Hepatocyte (in vitro differentiated cells): ENCODE measurements at regions not wholly inside any gene's neighbourhood (a gene's known extent, or its start where the extent isn't known, plus 50 kb on each side); places are given as distances from the start of the nearest gene placed in this dataset.

Experiments
- DNase-seq: peaks from one replicate; pipeline ENCODE4 v3.0.0-alpha.2; 2016; ENCODE audit warnings: low spot score
- H2AFZ ChIP-seq: fragments of 200-600 bp; sonication (generic); 2 replicates; pipeline ENCODE4 v1.6.0; 2016; ENCODE audit warnings: antibody characterized with exemption, mild to moderate bottlenecking
- H3K27ac ChIP-seq: fragments of 200-600 bp; sonication (generic); 2 replicates; pipeline ENCODE4 v1.5.1; 2016; ENCODE audit warnings: mild to moderate bottlenecking
- H3K27me3 ChIP-seq: fragments of 200-600 bp; sonication (generic); 2 replicates; pipeline ENCODE4 v1.6.1; 2016
- H3K36me3 ChIP-seq: fragments of 200-600 bp; sonication (generic); replicated peaks from 2 replicates; pipeline ENCODE4 v1.5.1; 2016; ENCODE audit warnings: low read depth; ENCODE audit not compliant: insufficient read depth
- H3K4me1 ChIP-seq: fragments of 200-600 bp; sonication (generic); 2 replicates; pipeline ENCODE4 v1.5.1; 2016; ENCODE audit warnings: mild to moderate bottlenecking, moderate library complexity; ENCODE audit not compliant: insufficient read depth
- H3K4me2 ChIP-seq: fragments of 200-600 bp; sonication (generic); 2 replicates; pipeline ENCODE4 v1.6.0; 2016
- H3K4me3 ChIP-seq: fragments of 200-600 bp; sonication (generic); 2 replicates; pipeline ENCODE4 v1.5.1; 2016; ENCODE audit warnings: mild to moderate bottlenecking
- H3K79me2 ChIP-seq: fragments of 200-600 bp; sonication (generic); 2 replicates; pipeline ENCODE4 v1.6.0; 2017; ENCODE audit warnings: mild to moderate bottlenecking
- H3K9me2 ChIP-seq: fragments of 200-600 bp; sonication (generic); replicated peaks from 2 replicates; pipeline ENCODE4 v1.6.0; 2017; ENCODE audit warnings: mild to moderate bottlenecking; ENCODE audit not compliant: insufficient read depth
- H3K9me3 ChIP-seq: fragments of 200-600 bp; sonication (generic); 2 replicates; pipeline ENCODE4 v1.5.1; 2016; ENCODE audit warnings: low read depth, mild to moderate bottlenecking
- H4K20me1 ChIP-seq: fragments of 200-600 bp; sonication (generic); 2 replicates; pipeline ENCODE4 v1.6.0; 2016; ENCODE audit warnings: mild to moderate bottlenecking; ENCODE audit not compliant: insufficient read depth, poor library complexity, severe bottlenecking
- CTCF ChIP-seq: fragments of 200-600 bp; sonication (generic); IDR thresholded peaks from 2 replicates; pipeline ENCODE4 v1.5.1; 2016; ENCODE audit warnings: antibody characterized with exemption, mild to moderate bottlenecking; ENCODE audit not compliant: poor library complexity
- EZH2 ChIP-seq: fragments of 200-600 bp; sonication (generic); IDR thresholded peaks from 2 replicates; pipeline ENCODE4 v1.6.1; 2016; ENCODE audit warnings: antibody characterized with exemption, mild to moderate bottlenecking, borderline replicate concordance
- EZH2phosphoT487 ChIP-seq: fragments of 200-600 bp; sonication (generic); IDR thresholded peaks from one replicate; pipeline ENCODE4 v1.6.1; 2018; ENCODE audit warnings: antibody characterized with exemption, mild to moderate bottlenecking, low read depth, moderate library complexity; ENCODE audit not compliant: unreplicated experiment, severe bottlenecking
- WGBS: methylation state at CpG from one replicate; pipeline ENCODE4 v1.1.6; 2016; ENCODE audit warnings: low lambda C conversion rate; ENCODE audit errors: missing lambda C conversion rate; 5-methylcytosine and 5-hydroxymethylcytosine counted together

- WGBS = 86% methylated on average over 3 of the region's 3 CpGs
- no peaks in the 10 kb centered on the region for H3K36me3 ChIP-seq
- no peak for DNase-seq
Measured at GRCh38 chr2:205852457-205852856, 170.2 kb downstream of the NRP2 start.

GRCh38 chr2:205850611-205851010 is 168.3 kb downstream of the NRP2 start:
- H3K27me3 ChIP-seq = no peaks in the 10 kb centered on the region
- H3K4me1 ChIP-seq = peaks cover 12% of the 10 kb centered on the region
- H2AFZ ChIP-seq = no peak overlapping the region
- no peak overlapping the region for H3K4me2 ChIP-seq
- no peaks in the 10 kb centered on the region for H4K20me1 ChIP-seq
- no peaks in the 10 kb centered on the region for H3K9me2 ChIP-seq
- WGBS = 75% methylated on average over 5 of the region's 5 CpGs
- H3K9me3 ChIP-seq = no peaks in the 10 kb centered on the region
- no peaks in the 10 kb centered on the region for H3K79me2 ChIP-seq
- H3K4me3 ChIP-seq = no peak overlapping the region
- TF ChIP-seq EZH2phosphoT487 (no peak), EZH2 (no peak), CTCF (no peak)
- no peak for DNase-seq
- H3K27ac ChIP-seq = no peak overlapping the region
- no peaks in the 10 kb centered on the region for H3K36me3 ChIP-seq

More at GRCh38 chr2:205852457-205852856, 170.2 kb downstream of the NRP2 start:
- H2AFZ ChIP-seq = no peak overlapping the region
- no peaks in the 10 kb centered on the region for H3K9me3 ChIP-seq
- H3K4me3 ChIP-seq = no peak overlapping the region
- H3K4me1 ChIP-seq = peaks cover 12% of the 10 kb centered on the region
- no peaks in the 10 kb centered on the region for H3K79me2 ChIP-seq
- no peaks in the 10 kb centered on the region for H3K9me2 ChIP-seq
- no peak overlapping the region for H3K27ac ChIP-seq
- no peak overlapping the region for H3K4me2 ChIP-seq
- no peak for TF ChIP-seq EZH2phosphoT487
- no peak for TF ChIP-seq EZH2
- no peak for TF ChIP-seq CTCF
- no peaks in the 10 kb centered on the region for H4K20me1 ChIP-seq
- H3K27me3 ChIP-seq = no peaks in the 10 kb centered on the region

DNA sequence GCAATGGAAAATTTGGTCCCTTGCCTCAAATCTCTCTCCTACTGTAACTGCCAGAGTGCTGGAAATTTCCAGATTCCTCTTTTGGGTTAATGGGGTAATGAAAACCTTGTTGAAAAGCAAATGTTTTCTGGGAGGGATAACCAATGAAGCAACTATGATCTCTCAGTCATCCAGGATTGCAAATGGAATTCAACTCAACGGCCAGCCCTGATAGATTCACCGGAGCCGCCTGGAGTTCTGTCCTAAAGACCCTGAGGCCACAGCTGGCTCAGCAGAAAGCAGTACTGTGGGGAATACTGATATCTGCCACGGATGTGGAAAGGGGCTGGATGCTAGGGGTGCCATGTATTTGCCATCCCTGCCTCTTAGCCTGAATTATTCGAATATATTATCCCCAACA is 167.8 kb downstream of the NRP2 start:
- Histone ChIP-seq H3K9me3 (no peaks in the 10 kb centered on the region), H3K79me2 (no peaks in the 10 kb centered on the region), H2AFZ (no peak overlapping the region), H3K4me2 (no peak overlapping the region), H3K4me3 (no peak overlapping the region), H3K9me2 (no peaks in the 10 kb centered on the region), H3K4me1 (peaks cover 12% of the 10 kb centered on the region), H3K27me3 (no peaks in the 10 kb centered on the region), H3K36me3 (no peaks in the 10 kb centered on the region), H4K20me1 (no peaks in the 10 kb centered on the region), H3K27ac (no peak overlapping the region)
- DNase-seq = no peak
- no peak for TF ChIP-seq CTCF
- TF ChIP-seq EZH2 = no peak
- no peak for TF ChIP-seq EZH2phosphoT487
- 63% methylated on average over 5 of the region's 5 CpGs for WGBS

DNA sequence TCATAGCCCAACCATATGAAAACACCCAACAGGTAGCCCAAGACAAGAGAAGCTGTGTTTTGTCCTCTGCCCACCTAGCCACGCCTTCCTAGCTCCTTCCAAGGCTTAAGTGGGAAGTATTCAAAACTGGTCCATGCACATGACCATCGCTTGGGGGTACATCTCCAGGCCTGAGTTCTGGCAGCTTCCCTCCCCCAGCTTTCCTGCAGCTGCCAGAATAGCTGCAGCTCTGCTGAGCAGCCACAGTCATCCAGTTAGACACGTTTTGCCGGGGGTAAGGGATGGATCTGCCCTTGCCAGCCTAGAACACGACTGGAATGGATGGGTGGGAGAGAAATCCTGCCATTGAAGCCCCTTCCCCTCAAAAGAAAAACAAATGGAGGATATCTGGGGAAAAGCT is 166.8 kb downstream of the NRP2 start:
- no peaks in the 10 kb centered on the region for H3K9me3 ChIP-seq
- H4K20me1 ChIP-seq = no peaks in the 10 kb centered on the region
- H2AFZ ChIP-seq = no peak overlapping the region
- H3K4me2 ChIP-seq = no peak overlapping the region
- no peaks in the 10 kb centered on the region for H3K36me3 ChIP-seq
- TF ChIP-seq EZH2phosphoT487 (no peak), EZH2 (no peak), CTCF (no peak)
- H3K4me1 ChIP-seq = peaks cover 12% of the 10 kb centered on the region
- no peaks in the 10 kb centered on the region for H3K79me2 ChIP-seq
- DNase-seq = no peak
- H3K9me2 ChIP-seq = no peaks in the 10 kb centered on the region
- H3K4me3 ChIP-seq = no peak overlapping the region
- 75% methylated on average over 5 of the region's 5 CpGs for WGBS
- H3K27me3 ChIP-seq = no peaks in the 10 kb centered on the region
- H3K27ac ChIP-seq = no peak overlapping the region
